HG02840 (cell line): ENCODE measurements at regions not wholly inside any gene's neighbourhood (a gene's known extent, or its start where the extent isn't known, plus 50 kb on each side); places are given as distances from the start of the nearest gene placed in this dataset.
"Not testable (repeated sequence)": the region's sequence is repeated elsewhere in the genome, so short reads cannot be mapped to it uniquely, and the experiment has no call there.

ENCODE experiments used
- ATAC-seq: cut with Tn5 transposase; IDR thresholded peaks from one replicate; pipeline ENCODE4 v1.9.1; 2021; ENCODE audit warnings: mild to moderate bottlenecking, moderate library complexity, moderate number of reproducible peaks; ENCODE audit not compliant: unreplicated experiment, low FRiP score

GRCh38 chr18:66440433-66440832 lies 163.5 kb downstream of the CDH19 start:
- no peak for ATAC-seq

- no peak for ATAC-seq
Measured at GRCh38 chr18:66439670-66440069, 164.2 kb downstream of the CDH19 start.

DNA sequence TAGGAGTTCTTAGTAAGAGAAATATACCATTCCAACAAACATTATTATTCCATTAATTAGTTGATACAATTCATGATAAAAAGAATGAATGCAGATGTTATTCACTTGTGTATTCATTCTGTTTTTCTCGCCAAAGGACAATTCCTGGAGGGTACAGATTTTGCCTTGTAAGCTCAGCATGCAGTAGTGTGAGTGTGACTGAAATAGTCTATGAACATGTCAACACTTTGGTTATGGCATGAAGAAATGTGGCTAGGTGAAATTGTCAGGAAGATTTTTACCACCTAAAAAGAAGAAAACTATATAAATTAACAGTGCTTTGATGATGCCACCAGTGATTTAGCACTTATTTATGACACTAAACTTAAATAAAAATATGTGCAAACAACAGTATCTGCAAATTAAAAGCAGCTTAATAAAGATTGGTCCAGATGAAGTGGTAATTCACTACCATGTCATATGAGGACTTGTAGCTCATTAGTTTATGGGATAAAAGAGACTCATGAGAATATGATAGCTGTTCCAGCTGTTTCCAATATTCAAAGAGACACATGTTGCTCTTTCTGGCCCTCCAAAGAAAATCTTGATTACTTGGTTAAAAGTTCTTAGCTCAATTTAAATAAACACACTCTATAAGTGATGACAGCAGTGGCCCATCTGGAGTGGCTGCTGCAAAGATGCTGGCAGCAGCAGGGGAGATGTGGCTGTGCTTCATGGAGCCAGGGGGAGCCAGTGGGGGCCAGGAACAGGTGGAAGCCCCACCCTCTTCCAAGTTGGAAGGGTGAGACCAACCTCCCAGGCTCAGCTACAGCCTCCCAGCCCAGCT lies 165.0 kb downstream of the CDH19 start:
- no peak for ATAC-seq

DNA sequence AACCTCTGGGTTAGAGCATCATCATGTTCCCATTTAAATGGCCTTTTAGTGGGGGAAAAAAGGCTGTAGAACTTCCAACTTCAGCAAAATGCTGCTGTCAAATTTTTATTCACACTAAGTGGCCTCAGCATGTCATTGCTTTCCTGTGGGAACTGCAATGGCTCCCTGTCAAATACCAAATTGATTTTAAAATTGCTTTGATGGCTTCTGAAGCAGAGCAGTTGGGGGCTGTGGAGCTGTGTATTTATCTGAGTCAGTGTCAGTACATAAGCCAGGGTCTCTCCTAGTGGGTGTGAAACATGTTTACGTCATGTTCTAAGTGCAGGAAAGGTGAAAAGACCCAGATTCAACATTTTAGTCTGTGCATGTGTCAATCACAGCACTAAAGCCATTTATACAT lies 171.3 kb downstream of the CDH19 start:
- no peak for ATAC-seq

DNA sequence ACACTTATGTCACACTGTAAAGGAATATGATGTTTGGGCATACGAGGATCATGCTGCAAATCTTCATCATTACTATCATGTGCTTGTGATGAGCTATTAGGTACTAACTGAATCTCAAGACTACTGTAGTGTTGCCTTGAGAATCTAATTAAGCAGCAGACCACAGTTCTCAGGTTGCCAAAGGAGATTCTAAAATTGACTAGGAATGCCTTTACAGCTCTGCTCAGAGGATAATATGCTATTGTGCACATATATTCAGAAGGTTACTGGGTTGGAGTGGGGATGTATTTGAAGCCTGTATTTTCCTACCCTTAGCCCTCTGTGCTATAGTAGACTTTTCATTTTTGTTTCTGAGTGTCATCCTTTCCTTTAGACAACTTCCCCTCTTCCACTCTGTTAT lies 175.1 kb downstream of the CDH19 start:
- ATAC-seq, result no peak

- no peak for ATAC-seq
Measured at GRCh38 chr18:66419400-66419799, 184.5 kb downstream of the CDH19 start.

DNA sequence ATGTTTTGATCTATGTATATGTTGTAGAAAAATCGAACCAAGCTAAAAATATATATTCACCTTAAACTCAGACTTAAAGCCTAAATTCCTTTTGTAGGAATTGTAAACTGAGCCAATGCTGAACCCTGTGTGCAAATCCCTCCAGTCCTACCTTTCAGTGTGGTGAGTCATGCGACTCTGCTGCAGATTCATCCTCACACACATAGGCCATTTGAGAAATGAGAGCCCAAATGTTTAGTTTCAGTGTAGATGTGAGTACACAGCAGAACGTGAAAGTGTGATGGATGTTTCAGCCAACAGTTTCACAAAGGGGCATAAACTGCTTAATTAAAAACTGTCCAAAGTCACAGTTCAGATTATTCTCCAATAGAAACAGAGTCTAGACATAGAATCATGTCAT lies 193.2 kb downstream of the CDH19 start:
- ATAC-seq, result no peak

DNA sequence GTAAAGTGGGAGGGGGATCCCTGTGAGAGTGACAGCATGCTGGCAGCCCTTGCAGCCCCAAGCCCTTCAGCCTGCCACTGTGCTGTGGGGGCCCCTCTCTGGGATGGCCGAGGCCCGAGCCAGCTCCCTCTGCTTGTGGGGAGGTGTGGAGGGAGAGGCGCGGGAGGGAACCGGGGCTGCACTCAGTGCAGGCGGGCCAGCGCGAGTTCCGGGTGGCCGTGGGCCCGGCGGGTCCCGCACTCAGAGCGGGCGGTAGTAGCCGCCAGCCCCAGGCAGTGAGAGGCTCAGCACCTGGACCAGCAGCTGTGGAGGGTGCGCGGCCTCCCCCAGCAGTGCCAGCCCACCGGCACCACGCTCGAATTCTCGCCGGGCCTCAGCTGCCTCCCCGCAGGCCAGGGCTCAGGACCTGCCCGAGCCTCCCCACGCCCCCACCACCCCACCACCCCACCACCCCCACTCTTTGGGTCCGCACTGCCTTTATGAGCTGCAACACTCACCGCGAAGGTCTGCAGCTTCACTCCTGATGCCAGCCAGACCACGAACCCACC lies 208.1 kb downstream of the CDH19 start:
- ATAC-seq, result no peak

GRCh38 chr18:66393463-66393862 lies 210.4 kb downstream of the CDH19 start:
- ATAC-seq, result no peak

- no peak for ATAC-seq
Measured at GRCh38 chr18:66377291-66377690, 226.6 kb downstream of the CDH19 start.

DNA sequence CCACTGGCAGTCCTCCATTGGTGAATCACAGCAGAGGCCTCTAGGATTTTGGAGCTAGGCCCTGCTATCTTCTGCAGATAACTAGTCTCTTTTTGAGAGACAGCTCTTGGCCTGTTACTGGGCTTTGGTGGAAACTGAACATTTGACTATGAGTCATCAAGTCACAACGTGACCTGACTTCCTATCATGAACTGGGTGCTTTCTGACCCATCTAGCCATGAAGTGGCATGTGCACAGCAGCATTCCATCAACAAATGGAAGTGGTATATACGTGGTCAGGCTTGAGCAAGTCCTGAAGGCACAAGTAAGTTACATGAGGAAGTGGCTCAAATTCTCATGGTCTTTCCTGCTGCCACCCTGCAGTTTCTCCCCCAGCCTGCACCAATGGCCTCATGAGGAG lies 228.5 kb downstream of the CDH19 start:
- ATAC-seq, result not testable (repeated sequence)

DNA sequence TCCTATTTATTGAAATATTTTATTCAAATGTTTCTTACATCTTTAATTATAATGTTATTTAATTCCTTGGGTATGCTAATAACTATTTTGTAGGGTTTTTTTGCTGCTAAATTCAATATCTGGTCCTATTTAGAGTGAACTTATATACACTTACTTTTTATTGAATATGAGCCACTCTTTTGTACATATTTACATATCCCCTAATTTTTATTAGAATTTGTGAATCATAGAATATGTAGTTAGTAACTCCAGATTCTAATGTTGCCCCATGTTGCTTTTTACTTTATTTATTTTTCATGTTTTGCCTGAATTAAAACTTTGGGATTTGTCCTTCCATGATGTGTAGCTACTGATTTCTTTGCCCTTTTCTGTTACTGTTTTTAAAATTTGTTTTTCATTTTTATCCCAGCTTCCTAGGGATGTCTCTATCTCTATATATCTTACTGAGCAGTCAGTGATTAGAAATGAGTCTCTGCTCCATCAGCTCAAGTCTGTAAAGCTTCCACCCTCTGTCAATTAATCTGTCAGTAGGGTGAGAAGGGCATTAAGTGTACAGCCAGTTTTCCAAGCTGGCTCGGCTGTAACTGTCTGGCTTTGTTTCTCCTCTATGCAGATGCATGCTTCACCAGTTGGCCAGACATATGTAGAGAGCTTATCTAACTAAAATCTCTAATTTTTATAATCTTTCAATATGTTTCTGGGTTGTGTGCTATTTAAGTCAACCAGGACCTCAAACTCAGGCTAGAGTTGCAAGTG lies 256.9 kb downstream of the CDH19 start:
- no peak for ATAC-seq

- no peak for ATAC-seq
Measured at GRCh38 chr18:66344227-66344626, 259.7 kb downstream of the CDH19 start.

GRCh38 chr18:66342577-66342976 lies 261.3 kb downstream of the CDH19 start:
- ATAC-seq, result no peak

DNA sequence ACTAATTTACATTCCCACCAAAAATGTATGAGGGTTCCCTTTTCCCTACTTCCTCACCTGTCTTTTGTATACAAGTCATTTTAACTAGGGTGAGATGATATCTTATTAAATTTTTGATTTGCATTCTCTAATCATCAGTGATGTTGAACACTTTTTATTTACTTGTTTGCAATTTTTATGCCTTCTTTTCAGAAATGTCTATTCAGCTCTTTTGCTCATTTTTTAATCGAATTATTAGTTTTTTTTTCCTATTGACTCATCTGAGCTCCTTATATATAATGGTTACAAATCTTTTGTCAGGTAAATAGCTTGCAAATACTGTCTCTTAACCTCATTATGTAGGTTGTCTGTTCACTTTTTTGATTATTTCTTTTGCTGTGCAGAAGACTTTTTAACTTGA lies 269.4 kb downstream of the CDH19 start:
- no peak for ATAC-seq

DNA sequence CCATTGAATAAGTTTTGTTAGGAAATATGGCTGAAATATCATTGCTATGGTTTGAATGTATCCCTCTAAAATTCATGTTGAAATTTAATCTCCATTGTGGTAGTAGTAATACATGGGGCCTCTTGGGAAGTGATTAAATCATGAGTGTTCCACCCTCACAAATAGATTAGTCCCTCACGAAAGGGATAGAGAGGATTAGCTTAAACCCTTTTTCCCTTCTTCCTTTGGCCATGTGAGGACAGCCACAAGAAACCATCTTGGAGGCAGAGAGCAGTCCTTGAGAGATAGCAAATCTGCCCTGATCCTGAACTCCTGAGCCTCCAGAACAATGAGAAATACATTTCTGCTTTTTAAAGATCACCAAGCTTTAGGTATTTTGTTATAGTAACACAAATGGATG lies 274.2 kb downstream of the CDH19 start:
- no peak for ATAC-seq

- ATAC-seq, result no peak
Measured at GRCh38 chr18:66328296-66328878, 275.5 kb downstream of the CDH19 start.

- ATAC-seq, result no peak
Measured at GRCh38 chr18:66325251-66325650, 278.6 kb downstream of the CDH19 start.

GRCh38 chr18:66324616-66325015 lies 279.3 kb downstream of the CDH19 start:
- ATAC-seq, result no peak

- ATAC-seq, result no peak
Measured at GRCh38 chr18:66317243-66318090, 286.4 kb downstream of the CDH19 start.
